ENCODE measurements at regions not wholly inside any gene's neighbourhood (a gene's known extent, or its start where the extent isn't known, plus 50 kb on each side); places are given as distances from the start of the nearest gene placed in this dataset.

- no peak for TF ChIP-seq ZNF121 (CRISPR knock-in tag; conservative IDR thresholded peaks at IDR 0.05)
- no peak for TF ChIP-seq CTCF (IDR thresholded peaks at IDR 0.05 in 2 of 3, conservative IDR thresholded peaks at IDR 0.05 in 1 of 3; ENCODE audit: insufficient read depth in 2 of 3, low read depth in 1 of 3, low read length in 3 of 3)
- TF ChIP-seq FOS (IDR thresholded peaks at IDR 0.05; ENCODE audit: extremely low read depth, insufficient read length): no peak
- TF ChIP-seq MTA2 (IDR thresholded peaks at IDR 0.05; ENCODE audit: low read depth): no peak
- TF ChIP-seq CBX1 (IDR thresholded peaks at IDR 0.05; ENCODE audit: low read depth): no peak
- no peak for TF ChIP-seq ZBTB11 (CRISPR knock-in tag; IDR thresholded peaks at IDR 0.05)
- no peak for TF ChIP-seq EZH2 (IDR thresholded peaks at IDR 0.05; ENCODE audit: borderline replicate concordance, low read depth, low read length)
Measured at GRCh38 chr12:114812384-114812783, 128.4 kb upstream of the TBX3 start.

Data from K562 (cell line).